Prostate gland (tissue), 2 donors: ENCODE measurements at regions not wholly inside any gene's neighbourhood (a gene's known extent, or its start where the extent isn't known, plus 50 kb on each side); places are given as distances from the start of the nearest gene placed in this dataset.

Source experiments
- CTCF ChIP-seq, 4 experiments: fragments of 200-600 bp in 2 of 4; fragments of 450-650 bp in 2 of 4; sonication (generic) in 2 of 4; IDR thresholded peaks; 1 replicate in 3 of 4; 2 replicates in 1 of 4; pipeline ENCODE4 v1.5.1; 2016 to 2019; ENCODE audit warnings: antibody characterized with exemption in 4 of 4, mild to moderate bottlenecking in 2 of 4, moderate library complexity in 2 of 4
- POLR2A ChIP-seq: fragments of 450-650 bp; IDR thresholded peaks from one replicate; pipeline ENCODE4 v1.6.1; 2016; ENCODE audit warnings: antibody characterized with exemption, mild to moderate bottlenecking
- POLR2AphosphoS5 ChIP-seq: sonication (generic); formaldehyde crosslinking; IDR thresholded peaks from one replicate; pipeline ENCODE4 v1.6.1; 2017; ENCODE audit warnings: antibody characterized with exemption

- TF ChIP-seq CTCF (IDR thresholded peaks at IDR 0.05) (no peak), POLR2A (no peak), POLR2AphosphoS5 (no peak)
Observed at GRCh38 chr5:89847743-89848142, 561.8 kb downstream of the CETN3 start.
